KMS-11 (cell line): ENCODE measurements at regions not wholly inside any gene's neighbourhood (a gene's known extent, or its start where the extent isn't known, plus 50 kb on each side); places are given as distances from the start of the nearest gene placed in this dataset.

Source experiments
- H2AFZ ChIP-seq: fragments of 200-600 bp; sonication (generic); 2 replicates; pipeline ENCODE4 v1.6.1; 2016; ENCODE audit warnings: antibody characterized with exemption, mixed run types, low read depth
- H3K27ac ChIP-seq: fragments of 200-600 bp; sonication (generic); 2 replicates; pipeline ENCODE4 v1.6.1; 2016; ENCODE audit warnings: mild to moderate bottlenecking, mixed run types
- H3K27me3 ChIP-seq: fragments of 200-600 bp; sonication (generic); 2 replicates; pipeline ENCODE4 v1.6.1; 2017; ENCODE audit warnings: mild to moderate bottlenecking, low read depth, mixed run types, moderate library complexity; ENCODE audit not compliant: insufficient read depth
- H3K36me3 ChIP-seq: fragments of 200-600 bp; sonication (generic); 2 replicates; pipeline ENCODE4 v1.6.1; 2017; ENCODE audit warnings: mild to moderate bottlenecking, mixed run types; ENCODE audit not compliant: insufficient read depth
- H3K4me1 ChIP-seq: fragments of 200-600 bp; sonication (generic); 2 replicates; pipeline ENCODE4 v1.6.1; 2016; ENCODE audit warnings: mild to moderate bottlenecking, low read depth, mixed run types; ENCODE audit not compliant: poor library complexity, severe bottlenecking
- H3K4me2 ChIP-seq: fragments of 200-600 bp; sonication (generic); 2 replicates; pipeline ENCODE4 v1.7.0; 2016; ENCODE audit warnings: mild to moderate bottlenecking, mixed run types
- H3K4me3 ChIP-seq: fragments of 200-600 bp; sonication (generic); IDR thresholded peaks from 2 replicates; pipeline ENCODE4 v1.6.1; 2017; ENCODE audit warnings: low read depth, low read length, mixed read lengths; ENCODE audit not compliant: insufficient read depth
- H3K79me2 ChIP-seq: fragments of 200-600 bp; sonication (generic); 2 replicates; pipeline ENCODE4 v1.6.1; 2016; ENCODE audit warnings: low read depth, mixed run types; ENCODE audit not compliant: insufficient read depth
- H3K9ac ChIP-seq: fragments of 200-600 bp; sonication (generic); 2 replicates; pipeline ENCODE4 v1.6.1; 2016; ENCODE audit warnings: mild to moderate bottlenecking, mixed run types
- H4K20me1 ChIP-seq: fragments of 200-600 bp; sonication (generic); 2 replicates; pipeline ENCODE4 v1.6.1; 2016; ENCODE audit warnings: mild to moderate bottlenecking, mixed run types; ENCODE audit not compliant: insufficient read depth
- TF ChIP-seq, protein P1 (sequence below): fragments of 200-600 bp; sonication (generic); conservative IDR thresholded peaks from 2 replicates; pipeline ENCODE4 v1.6.1; 2017; ENCODE audit warnings: low read depth, mild to moderate bottlenecking, antibody characterized with exemption, low read length, moderate library complexity, mixed read lengths

DNA sequence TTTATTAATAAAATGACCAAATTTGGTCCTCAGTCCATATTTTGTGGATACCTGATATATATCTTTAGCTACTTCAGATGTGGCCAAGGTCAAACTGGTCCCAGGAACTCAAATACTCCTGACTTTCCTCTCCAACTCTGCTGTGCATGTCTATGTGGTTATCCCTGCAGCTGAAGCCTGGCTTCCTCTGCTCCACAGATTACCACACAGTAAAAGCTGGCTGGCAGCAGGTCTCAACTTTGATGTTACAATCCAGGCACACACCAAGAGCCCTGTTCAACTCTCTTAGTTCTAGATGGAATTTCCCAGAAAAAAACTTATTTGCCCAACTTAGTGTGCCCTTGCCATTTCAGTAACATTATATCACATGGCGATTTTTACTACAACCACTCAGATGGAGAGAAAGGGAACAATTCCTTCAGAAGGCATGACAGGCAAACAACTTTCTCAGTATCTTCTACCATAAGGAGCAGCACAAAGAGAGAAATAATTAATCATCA, 479.5 kb downstream of the PLPP3 start:
- no peaks in the 10 kb centered on the region for H3K4me1 ChIP-seq
- H4K20me1 ChIP-seq = no peaks in the 10 kb centered on the region
- no peak overlapping the region for H2AFZ ChIP-seq
- H3K4me3 ChIP-seq = no peak overlapping the region
- TF ChIP-seq, protein P1, sequence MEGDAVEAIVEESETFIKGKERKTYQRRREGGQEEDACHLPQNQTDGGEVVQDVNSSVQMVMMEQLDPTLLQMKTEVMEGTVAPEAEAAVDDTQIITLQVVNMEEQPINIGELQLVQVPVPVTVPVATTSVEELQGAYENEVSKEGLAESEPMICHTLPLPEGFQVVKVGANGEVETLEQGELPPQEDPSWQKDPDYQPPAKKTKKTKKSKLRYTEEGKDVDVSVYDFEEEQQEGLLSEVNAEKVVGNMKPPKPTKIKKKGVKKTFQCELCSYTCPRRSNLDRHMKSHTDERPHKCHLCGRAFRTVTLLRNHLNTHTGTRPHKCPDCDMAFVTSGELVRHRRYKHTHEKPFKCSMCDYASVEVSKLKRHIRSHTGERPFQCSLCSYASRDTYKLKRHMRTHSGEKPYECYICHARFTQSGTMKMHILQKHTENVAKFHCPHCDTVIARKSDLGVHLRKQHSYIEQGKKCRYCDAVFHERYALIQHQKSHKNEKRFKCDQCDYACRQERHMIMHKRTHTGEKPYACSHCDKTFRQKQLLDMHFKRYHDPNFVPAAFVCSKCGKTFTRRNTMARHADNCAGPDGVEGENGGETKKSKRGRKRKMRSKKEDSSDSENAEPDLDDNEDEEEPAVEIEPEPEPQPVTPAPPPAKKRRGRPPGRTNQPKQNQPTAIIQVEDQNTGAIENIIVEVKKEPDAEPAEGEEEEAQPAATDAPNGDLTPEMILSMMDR = no peak
- H3K4me2 ChIP-seq = no peak overlapping the region
- H3K9ac ChIP-seq = no peak overlapping the region
- H3K27ac ChIP-seq = no peak overlapping the region
- H3K27me3 ChIP-seq = no peaks in the 10 kb centered on the region
- no peaks in the 10 kb centered on the region for H3K36me3 ChIP-seq
- H3K79me2 ChIP-seq = no peaks in the 10 kb centered on the region

DNA sequence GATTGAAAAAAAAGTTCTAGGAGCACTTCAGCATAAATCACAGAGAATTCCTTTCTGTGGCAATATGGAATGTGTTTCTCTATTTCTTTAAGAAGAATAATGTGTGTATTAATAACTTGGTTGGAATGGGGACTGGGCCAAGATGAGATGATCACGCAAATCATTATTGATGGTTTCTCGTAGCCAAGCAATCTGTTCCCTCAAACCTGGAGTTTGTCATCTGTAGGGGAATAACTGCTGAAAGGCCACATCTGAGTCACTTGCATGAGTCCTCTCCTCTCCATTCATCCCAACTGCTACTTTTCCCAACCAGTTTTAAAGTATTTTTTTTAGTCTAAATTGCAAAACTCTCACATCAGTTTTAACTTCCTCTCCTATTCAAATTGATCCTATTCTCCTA, 480.4 kb downstream of the PLPP3 start:
- no peak overlapping the region for H3K4me2 ChIP-seq
- no peaks in the 10 kb centered on the region for H3K27me3 ChIP-seq
- H3K36me3 ChIP-seq = no peaks in the 10 kb centered on the region
- TF ChIP-seq, protein P1 = no peak
- H2AFZ ChIP-seq = no peak overlapping the region
- H3K9ac ChIP-seq = no peak overlapping the region
- no peaks in the 10 kb centered on the region for H4K20me1 ChIP-seq
- no peak overlapping the region for H3K4me3 ChIP-seq
- H3K4me1 ChIP-seq = no peaks in the 10 kb centered on the region
- H3K79me2 ChIP-seq = no peaks in the 10 kb centered on the region
- no peak overlapping the region for H3K27ac ChIP-seq

DNA sequence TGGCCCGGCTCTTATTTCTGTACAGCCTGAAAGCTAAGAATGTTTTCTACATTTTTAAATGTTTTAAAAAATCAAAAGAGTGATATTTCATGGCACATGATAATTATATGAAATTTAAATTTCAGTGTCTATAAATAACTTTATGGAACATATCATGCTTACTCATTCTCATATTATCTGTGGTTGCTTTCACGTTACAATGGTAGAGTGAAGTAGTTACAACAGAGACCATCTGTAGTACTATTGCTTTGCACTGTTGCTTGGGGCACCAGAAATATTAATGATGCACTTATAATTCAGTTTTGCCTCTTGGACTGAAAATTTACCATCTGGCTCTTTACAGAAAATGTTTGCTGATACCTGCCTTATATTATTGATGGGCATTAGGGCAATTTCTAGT, 481.6 kb downstream of the PLPP3 start:
- Histone ChIP-seq H3K27ac (no peak overlapping the region), H2AFZ (no peak overlapping the region), H3K36me3 (no peaks in the 10 kb centered on the region), H3K4me3 (no peak overlapping the region), H3K4me1 (no peaks in the 10 kb centered on the region), H3K4me2 (no peak overlapping the region), H3K27me3 (no peaks in the 10 kb centered on the region), H4K20me1 (no peaks in the 10 kb centered on the region), H3K9ac (no peak overlapping the region), H3K79me2 (no peaks in the 10 kb centered on the region)
- TF ChIP-seq, protein P1 = no peak

DNA sequence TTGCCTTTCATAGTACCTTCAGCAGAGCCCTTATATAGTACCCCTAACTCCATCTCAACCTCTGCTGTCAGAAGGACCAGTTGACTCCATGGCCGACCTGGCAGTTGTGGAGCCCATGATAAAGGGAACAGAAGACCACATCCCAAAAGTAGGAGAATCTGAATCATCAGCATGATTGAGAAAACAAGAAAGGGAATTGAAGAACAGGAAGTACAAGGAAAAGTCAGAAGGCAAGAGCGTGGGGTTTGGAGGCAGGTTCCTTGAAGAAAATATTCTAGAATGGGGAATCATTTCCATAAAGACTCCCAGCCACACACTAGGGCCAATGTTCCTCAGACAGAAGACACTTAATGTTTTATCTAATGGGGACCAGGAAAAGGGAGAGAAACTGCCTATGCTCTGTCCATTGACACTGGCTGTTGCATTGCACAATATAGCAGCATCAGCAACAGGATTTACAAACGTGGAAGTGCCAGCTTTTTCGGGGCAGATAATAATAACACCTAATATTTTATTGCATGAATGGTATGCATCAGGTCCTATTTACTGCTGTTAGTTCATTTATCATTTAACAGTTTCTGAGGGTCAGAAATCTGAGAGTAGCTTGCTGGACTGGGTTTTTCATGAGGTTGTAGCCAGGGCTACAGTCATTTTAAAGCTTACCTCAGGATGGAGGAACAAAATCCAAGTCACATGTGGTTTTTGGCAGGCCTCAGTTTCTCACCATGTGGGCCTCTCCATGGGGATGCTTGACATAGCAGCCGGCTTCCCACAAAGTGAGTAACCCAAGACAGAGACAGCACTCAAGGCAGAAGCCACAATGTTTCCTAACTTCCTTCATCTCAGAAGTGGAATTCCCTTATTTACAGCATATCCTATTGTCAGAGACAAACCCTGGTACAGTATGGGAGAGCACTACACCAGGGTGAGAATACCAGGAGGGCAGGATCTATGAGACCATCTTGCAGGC, 483.4 kb downstream of the PLPP3 start:
- Histone ChIP-seq H3K9ac (no peak overlapping the region), H3K27ac (no peak overlapping the region)

More for the DNA sequence above, 483.4 kb downstream of the PLPP3 start:
- no peak overlapping the region for H2AFZ ChIP-seq
- no peaks in the 10 kb centered on the region for H4K20me1 ChIP-seq
- TF ChIP-seq, protein P1 = no peak
- H3K36me3 ChIP-seq = no peaks in the 10 kb centered on the region
- H3K79me2 ChIP-seq = no peaks in the 10 kb centered on the region
- H3K4me2 ChIP-seq = no peak overlapping the region
- H3K4me3 ChIP-seq = no peak overlapping the region
- H3K4me1 ChIP-seq = no peaks in the 10 kb centered on the region
- H3K27me3 ChIP-seq = no peaks in the 10 kb centered on the region
